Spleen (tissue), 11 donors: ENCODE measurements at regions not wholly inside any gene's neighbourhood (a gene's known extent, or its start where the extent isn't known, plus 50 kb on each side); places are given as distances from the start of the nearest gene placed in this dataset.

Source experiments
- DNase-seq: peaks from one replicate; pipeline ENCODE4 v3.0.0-alpha.2; 2020
- H3K27ac ChIP-seq, 8 donors: fragments of 200-600 bp; sonication (generic) in 7 of 8; 1 replicate in 4 of 8; 2 replicates in 4 of 8; pipeline versions ENCODE4 v1.5.0 to v1.8.0; 2016 to 2021; ENCODE audit warnings: inconsistent platforms in 4 of 8, mild to moderate bottlenecking in 4 of 8, moderate library complexity in 1 of 8
- H3K27me3 ChIP-seq, 7 donors: fragments of 200-600 bp; sonication (generic) in 6 of 7; replicated peaks in 1 of 7; 1 replicate in 4 of 7; 2 replicates in 3 of 7; pipeline versions ENCODE4 v1.5.0 to v1.8.0; 2016 to 2021; ENCODE audit warnings: inconsistent platforms in 3 of 7, mild to moderate bottlenecking in 1 of 7
- H3K36me3 ChIP-seq, 6 donors: fragments of 200-600 bp; sonication (generic) in 5 of 6; 1 replicate in 4 of 6; 2 replicates in 2 of 6; pipeline versions ENCODE4 v1.5.0 to v1.8.0; 2016 to 2021; ENCODE audit warnings: inconsistent platforms in 2 of 6
- H3K4me1 ChIP-seq, 6 donors: fragments of 200-600 bp; sonication (generic) in 5 of 6; 1 replicate in 3 of 6; 2 replicates in 3 of 6; pipeline versions ENCODE4 v1.5.0 to v1.8.0; 2016 to 2021; ENCODE audit warnings: inconsistent platforms in 3 of 6
- H3K4me3 ChIP-seq, 8 donors: fragments of 200-600 bp; sonication (generic) in 7 of 8; 1 replicate in 4 of 8; 2 replicates in 4 of 8; pipeline versions ENCODE4 v1.5.0 to v1.8.0; 2016 to 2021; ENCODE audit warnings: inconsistent platforms in 4 of 8, mild to moderate bottlenecking in 4 of 8, moderate library complexity in 2 of 8
- H3K9me3 ChIP-seq, 8 donors: fragments of 200-600 bp; sonication (generic) in 7 of 8; 1 replicate in 4 of 8; 2 replicates in 4 of 8; pipeline versions ENCODE4 v1.5.0 to v1.8.0; 2016 to 2021; ENCODE audit warnings: inconsistent platforms in 4 of 8
- POLR2A ChIP-seq, 3 donors: fragments of 450-650 bp; IDR thresholded peaks; one replicate each; pipeline ENCODE4 v1.5.1; 2017; ENCODE audit warnings: antibody characterized with exemption in 3 of 3, mild to moderate bottlenecking in 1 of 3
- POLR2AphosphoS5 ChIP-seq, 3 donors: sonication (generic); formaldehyde crosslinking; IDR thresholded peaks; one replicate each; pipeline ENCODE4 v1.5.1; 2017; ENCODE audit warnings: antibody characterized with exemption in 3 of 3
- WGBS, 5 donors: extraction: QIAGEN DNeasy Blood & Tissue Kit in 3 of 5; methylation state at CpG; one replicate each; pipeline versions ENCODE4 v1.1.5 to v1.1.7; 2013 to 2018; 5-methylcytosine and 5-hydroxymethylcytosine counted together
- intact Hi-C: fragments of 100-400 bp; cut with DNase I; formaldehyde crosslinking; loops from one replicate; pipeline ENCODE4 v1.15.0; 2023; ENCODE audit warnings: low total_unique reads
- TF ChIP-seq, protein P1 (sequence below), 11 experiments: fragments of 200-600 bp in 7 of 11; fragments of 450-650 bp in 4 of 11; sonication (generic) in 4 of 11; IDR thresholded peaks in 8 of 11; conservative IDR thresholded peaks in 3 of 11; 1 replicate in 7 of 11; 2 replicates in 4 of 11; pipeline versions ENCODE4 v1.4.0 to v1.8.0; 2016 to 2021; ENCODE audit warnings: antibody characterized with exemption in 11 of 11, inconsistent platforms in 4 of 11, mild to moderate bottlenecking in 1 of 11
- donor health status: healthy with polysubstance abuse.
- donor health status: DM: no; HTN: no; CAD: no; lungs with moderate emphysema.
- donor health status: DM: no; HTN: no; CAD: no.
- donor health status: Bipolar disorder and iron deficiency.
- donor health status: healthy.
- donor health status: DM: no; HTN: no; CAD: no.
- donor health status: DM: yes; HTN: yes; CAD: no.

DNA sequence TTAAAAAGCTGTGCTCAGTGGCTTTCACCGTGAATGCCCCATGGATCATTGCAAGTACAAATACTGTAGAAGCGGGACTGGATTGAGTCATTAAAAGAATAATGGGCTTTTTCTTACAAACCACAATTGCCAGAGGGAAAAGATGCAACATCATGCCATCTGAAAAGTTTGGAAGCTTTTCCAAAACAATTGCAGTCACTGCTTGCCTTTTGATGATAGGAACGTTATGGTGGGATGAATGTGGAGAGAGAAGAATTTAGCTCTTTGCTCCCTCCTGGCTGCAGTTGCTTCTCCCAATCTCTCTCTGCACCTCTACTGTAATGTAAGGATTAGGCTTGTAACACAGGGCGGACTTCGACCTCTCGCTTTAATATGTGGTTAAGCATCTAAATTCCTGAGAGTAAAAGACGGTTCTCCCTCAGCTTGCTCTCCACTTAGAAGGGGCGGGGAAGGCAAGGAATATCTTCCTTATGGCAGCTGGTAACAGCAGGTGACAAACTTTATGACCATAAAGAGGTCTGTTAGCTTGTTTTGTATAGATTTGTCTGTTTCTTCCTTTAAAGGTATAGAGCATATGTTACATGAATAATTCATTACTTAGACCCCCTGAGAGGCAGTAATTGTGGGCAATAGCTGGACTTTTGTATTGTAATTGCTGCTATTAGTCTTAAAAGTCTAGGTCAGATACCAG lies 376.1 kb downstream of the UTRN start:
- TF ChIP-seq, protein P1, sequence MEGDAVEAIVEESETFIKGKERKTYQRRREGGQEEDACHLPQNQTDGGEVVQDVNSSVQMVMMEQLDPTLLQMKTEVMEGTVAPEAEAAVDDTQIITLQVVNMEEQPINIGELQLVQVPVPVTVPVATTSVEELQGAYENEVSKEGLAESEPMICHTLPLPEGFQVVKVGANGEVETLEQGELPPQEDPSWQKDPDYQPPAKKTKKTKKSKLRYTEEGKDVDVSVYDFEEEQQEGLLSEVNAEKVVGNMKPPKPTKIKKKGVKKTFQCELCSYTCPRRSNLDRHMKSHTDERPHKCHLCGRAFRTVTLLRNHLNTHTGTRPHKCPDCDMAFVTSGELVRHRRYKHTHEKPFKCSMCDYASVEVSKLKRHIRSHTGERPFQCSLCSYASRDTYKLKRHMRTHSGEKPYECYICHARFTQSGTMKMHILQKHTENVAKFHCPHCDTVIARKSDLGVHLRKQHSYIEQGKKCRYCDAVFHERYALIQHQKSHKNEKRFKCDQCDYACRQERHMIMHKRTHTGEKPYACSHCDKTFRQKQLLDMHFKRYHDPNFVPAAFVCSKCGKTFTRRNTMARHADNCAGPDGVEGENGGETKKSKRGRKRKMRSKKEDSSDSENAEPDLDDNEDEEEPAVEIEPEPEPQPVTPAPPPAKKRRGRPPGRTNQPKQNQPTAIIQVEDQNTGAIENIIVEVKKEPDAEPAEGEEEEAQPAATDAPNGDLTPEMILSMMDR (IDR thresholded peaks at IDR 0.05 in 8 of 11, conservative IDR thresholded peaks at IDR 0.05 in 3 of 11) = no peak
- TF ChIP-seq POLR2A (IDR thresholded peaks at IDR 0.05) (no peak), POLR2AphosphoS5 (IDR thresholded peaks at IDR 0.05) (no peak)
- Histone ChIP-seq H3K36me3 (no peaks in the 10 kb centered on the region), H3K9me3 (no peaks in the 10 kb centered on the region), H3K4me1 (peaks cover 3 to 93% (median 48%) of the 10 kb centered on the region in 6 donors), H3K4me3 (peak overlapping the region in 5 of 8 donors; percentile 6 to 47 (median 24)), H3K27ac (peak overlapping the region in 5 of 8 donors; percentile 57 to 78 (median 70)), H3K27me3 (no peaks in the 10 kb centered on the region)
- DNase-seq = no peak
- intact Hi-C loops = no loop called here
- 82 to 90% (median 88%) methylated on average over 8 of the region's 8 CpGs for WGBS, 5 donors

DNA sequence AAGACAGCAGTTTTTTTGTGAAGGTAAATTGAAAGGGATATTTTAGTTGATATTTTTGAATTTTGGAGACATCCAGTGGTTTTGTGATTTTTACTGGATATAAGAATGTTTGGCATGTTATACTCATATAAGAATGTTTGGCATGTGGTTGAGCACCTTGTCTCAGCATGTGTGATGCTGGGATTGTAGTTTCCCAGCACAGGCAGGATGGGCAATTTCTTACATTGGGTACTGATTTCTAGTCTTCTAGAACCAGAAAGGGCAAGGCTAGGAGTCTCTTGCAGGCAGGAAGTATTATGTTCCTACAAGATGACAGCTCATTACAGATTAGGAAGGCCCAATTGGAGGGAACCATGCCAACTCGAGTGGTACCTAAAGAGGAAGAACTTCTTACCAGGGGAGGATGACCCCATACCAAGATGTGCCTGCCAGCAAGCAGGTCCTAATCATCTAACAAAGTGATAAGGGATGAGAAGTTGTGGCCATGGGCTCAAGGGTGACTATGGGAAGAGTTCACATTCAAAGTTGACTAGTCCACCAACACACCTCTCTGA lies 377.8 kb downstream of the UTRN start:
- no peak for DNase-seq
- H3K27me3 ChIP-seq = no peaks in the 10 kb centered on the region
- peak overlapping the region in 4 of 8 donors; percentile 6 to 47 (median 28) for H3K4me3 ChIP-seq
- no peaks in the 10 kb centered on the region for H3K36me3 ChIP-seq
- TF ChIP-seq, protein P1 (IDR thresholded peaks at IDR 0.05 in 8 of 11, conservative IDR thresholded peaks at IDR 0.05 in 3 of 11) = no peak
- TF ChIP-seq POLR2AphosphoS5 (IDR thresholded peaks at IDR 0.05) = peak in 1 of 3 donors; percentile 48
- H3K9me3 ChIP-seq = no peaks in the 10 kb centered on the region
- 38 to 81% (median 57%) methylated on average over 1 of the region's 1 CpG for WGBS, 5 donors
- intact Hi-C loops = no loop called here
- H3K4me1 ChIP-seq = peaks cover 8 to 98% (median 58%) of the 10 kb centered on the region in 6 donors
- H3K27ac ChIP-seq = peak overlapping the region in 4 of 8 donors; percentile 32 to 77 (median 70)

DNA sequence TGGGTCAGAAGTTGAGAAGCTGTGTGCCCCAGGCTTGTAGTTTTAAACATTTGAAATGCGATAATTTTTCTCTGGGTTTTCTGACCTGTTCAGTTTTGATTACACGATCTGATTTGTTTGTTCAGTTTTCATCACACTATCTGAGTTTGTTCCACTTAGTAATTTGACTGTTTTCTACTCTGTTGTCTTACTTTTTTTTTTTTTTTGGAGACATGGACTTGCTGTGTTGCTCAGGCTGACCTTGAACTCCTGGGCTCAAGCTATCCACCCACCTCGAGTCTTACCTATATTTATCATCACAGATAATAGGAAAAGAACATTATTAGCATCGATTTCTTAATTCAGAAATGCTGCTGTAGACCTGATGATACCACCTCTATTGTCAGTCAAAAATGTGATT lies 379.1 kb downstream of the UTRN start:
- Histone ChIP-seq H3K9me3 (no peaks in the 10 kb centered on the region), H3K27ac (peak overlapping the region in 2 of 8 donors; percentile 77 to 80), H3K27me3 (no peaks in the 10 kb centered on the region), H3K36me3 (no peaks in the 10 kb centered on the region), H3K4me3 (peak overlapping the region in 3 of 8 donors; percentile 6 to 47 (median 11)), H3K4me1 (peaks cover 8 to 92% (median 48%) of the 10 kb centered on the region in 6 donors)
- WGBS, 5 donors = 80 to 90% (median 87%) methylated on average over 4 of the region's 4 CpGs
- intact Hi-C loops = no loop called here
- DNase-seq = no peak
- TF ChIP-seq POLR2AphosphoS5 (IDR thresholded peaks at IDR 0.05) (no peak), POLR2A (IDR thresholded peaks at IDR 0.05) (no peak)
- TF ChIP-seq, protein P1 (IDR thresholded peaks at IDR 0.05 in 8 of 11, conservative IDR thresholded peaks at IDR 0.05 in 3 of 11) = no peak

DNA sequence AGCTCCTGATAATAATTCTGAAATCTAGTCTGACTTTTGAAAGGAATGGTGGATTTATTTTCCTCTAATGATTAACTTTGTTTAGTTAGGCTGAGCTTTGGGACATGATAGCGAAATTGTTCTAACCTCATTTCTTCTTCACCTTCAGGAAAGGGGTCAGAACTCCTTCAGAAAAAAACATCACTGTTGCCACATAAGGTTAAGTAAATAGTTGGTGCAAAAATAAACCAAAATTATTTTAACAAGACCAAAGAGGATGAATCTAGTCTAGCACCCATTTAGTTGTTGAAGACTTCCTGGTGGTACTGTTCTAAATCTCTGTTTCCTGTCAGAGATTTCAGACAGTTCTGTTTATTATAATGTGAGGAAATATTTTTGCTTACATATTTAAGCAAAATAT lies 379.8 kb downstream of the UTRN start:
- DNase-seq = no peak
- Histone ChIP-seq H3K9me3 (peaks cover 0 to 7% (median 3%) of the 10 kb centered on the region in 8 donors), H3K27me3 (no peaks in the 10 kb centered on the region), H3K4me1 (peaks cover 3 to 85% (median 42%) of the 10 kb centered on the region in 6 donors), H3K27ac (peak overlapping the region in 1 of 8 donors; percentile 80), H3K36me3 (peaks cover 0 to 2% (median 0%) of the 10 kb centered on the region in 6 donors), H3K4me3 (no peak overlapping the region)
- TF ChIP-seq POLR2A (IDR thresholded peaks at IDR 0.05) (no peak), POLR2AphosphoS5 (IDR thresholded peaks at IDR 0.05) (no peak)
- TF ChIP-seq, protein P1 (IDR thresholded peaks at IDR 0.05 in 8 of 11, conservative IDR thresholded peaks at IDR 0.05 in 3 of 11) = no peak
- intact Hi-C loops = no loop called here
- 92 to 100% (median 95%) methylated on average over 1 of the region's 1 CpG for WGBS, 5 donors
